ENCODE measurements at regions not wholly inside any gene's neighbourhood (a gene's known extent, or its start where the extent isn't known, plus 50 kb on each side); places are given as distances from the start of the nearest gene placed in this dataset.

GRCh38 chr2:181357979-181358378, 99.2 kb upstream of the ITGA4 start:
- TF ChIP-seq CTCF (IDR thresholded peaks at IDR 0.05; ENCODE audit: insufficient read depth, low read length, poor library complexity, severe bottlenecking) = no peak
- peak; percentile 15 for DNase-seq (ENCODE audit: extremely low read depth, insufficient read length)
- Histone ChIP-seq H3K36me3 (ENCODE audit: control insufficient read depth, insufficient read depth, low read length) (no peaks in the 10 kb centered on the region), H3K27me3 (replicated peaks; ENCODE audit: control insufficient read depth, insufficient read depth, low read length) (no peaks in the 10 kb centered on the region), H3K4me3 (replicated peaks; ENCODE audit: low read depth, low read length) (no peak overlapping the region)

- no peaks in the 10 kb centered on the region for H3K27me3 ChIP-seq (replicated peaks; ENCODE audit: control insufficient read depth, insufficient read depth, low read length)
- no peaks in the 10 kb centered on the region for H3K36me3 ChIP-seq (ENCODE audit: control insufficient read depth, insufficient read depth, low read length)
- no peak for DNase-seq (ENCODE audit: extremely low read depth, insufficient read length)
- H3K4me3 ChIP-seq (replicated peaks; ENCODE audit: low read depth, low read length) = no peak overlapping the region
- no peak for TF ChIP-seq CTCF (IDR thresholded peaks at IDR 0.05; ENCODE audit: insufficient read depth, low read length, poor library complexity, severe bottlenecking)
Observed at GRCh38 chr2:181362561-181362960, 94.6 kb upstream of the ITGA4 start.

GRCh38 chr2:181363164-181363563, 94.0 kb upstream of the ITGA4 start:
- no peak for DNase-seq (ENCODE audit: extremely low read depth, insufficient read length)
- no peak for TF ChIP-seq CTCF (IDR thresholded peaks at IDR 0.05; ENCODE audit: insufficient read depth, low read length, poor library complexity, severe bottlenecking)
- Histone ChIP-seq H3K27me3 (replicated peaks; ENCODE audit: control insufficient read depth, insufficient read depth, low read length) (no peaks in the 10 kb centered on the region), H3K4me3 (replicated peaks; ENCODE audit: low read depth, low read length) (no peak overlapping the region), H3K36me3 (ENCODE audit: control insufficient read depth, insufficient read depth, low read length) (no peaks in the 10 kb centered on the region)

GRCh38 chr2:181364492-181365170, 92.6 kb upstream of the ITGA4 start:
- H3K27me3 ChIP-seq (replicated peaks; ENCODE audit: control insufficient read depth, insufficient read depth, low read length) = no peaks in the 10 kb centered on the region
- H3K36me3 ChIP-seq (ENCODE audit: control insufficient read depth, insufficient read depth, low read length) = no peaks in the 10 kb centered on the region
- no peak for TF ChIP-seq CTCF (IDR thresholded peaks at IDR 0.05; ENCODE audit: insufficient read depth, low read length, poor library complexity, severe bottlenecking)
- DNase-seq (ENCODE audit: extremely low read depth, insufficient read length) = no peak
- no peak overlapping the region for H3K4me3 ChIP-seq (replicated peaks; ENCODE audit: low read depth, low read length)

- DNase-seq (ENCODE audit: extremely low read depth, insufficient read length) = no peak
- H3K36me3 ChIP-seq (ENCODE audit: control insufficient read depth, insufficient read depth, low read length) = no peaks in the 10 kb centered on the region
- H3K4me3 ChIP-seq (replicated peaks; ENCODE audit: low read depth, low read length) = no peak overlapping the region
- no peak for TF ChIP-seq CTCF (IDR thresholded peaks at IDR 0.05; ENCODE audit: insufficient read depth, low read length, poor library complexity, severe bottlenecking)
- no peaks in the 10 kb centered on the region for H3K27me3 ChIP-seq (replicated peaks; ENCODE audit: control insufficient read depth, insufficient read depth, low read length)
Observed at GRCh38 chr2:181366675-181367175, 90.5 kb upstream of the ITGA4 start.
